Activated CD4-positive, alpha-beta T cell treated with anti-CD3 and anti-CD28 coated beads for 36 hours (primary cell): ENCODE measurements at regions not wholly inside any gene's neighbourhood (a gene's known extent, or its start where the extent isn't known, plus 50 kb on each side); places are given as distances from the start of the nearest gene placed in this dataset.
"Not testable (repeated sequence)": the region's sequence is repeated elsewhere in the genome, so short reads cannot be mapped to it uniquely, and the experiment has no call there.

Experiments used
- ATAC-seq: fragments of 200-7000 bp; cut with Tn5 transposase; one replicate; pipeline ENCODE4 v1.10.0; 2021; ENCODE audit warnings: mild to moderate bottlenecking, moderate library complexity
- CTCF ChIA-PET: fragments of 350-600 bp; sonication (Branson Sonifier 250); formaldehyde crosslinking; loops from one replicate; lab custom pipeline; 2021; ENCODE audit warnings: antibody characterized with exemption; lab: Charles Lee
- POLR2A ChIA-PET: fragments of 350-600 bp; sonication (Branson Sonifier 250); formaldehyde crosslinking; loops from one replicate; lab custom pipeline; 2021; ENCODE audit warnings: antibody characterized with exemption, inconsistent platforms; lab: Charles Lee
- DNase-seq: peaks from one replicate; pipeline ENCODE4 v3.0.0-alpha.2; 2020
- H3K27ac Mint-ChIP-seq: one replicate; pipeline ENCODE4 v1.8.0; 2021; ENCODE audit warnings: mixed read lengths
- H3K27me3 Mint-ChIP-seq: one replicate; pipeline ENCODE4 v1.8.0; 2021; ENCODE audit warnings: mixed read lengths
- H3K36me3 Mint-ChIP-seq: one replicate; pipeline ENCODE4 v1.8.0; 2021; ENCODE audit warnings: low read depth, mixed read lengths
- H3K4me1 Mint-ChIP-seq: one replicate; pipeline ENCODE4 v1.8.0; 2021; ENCODE audit warnings: mixed read lengths
- H3K4me3 Mint-ChIP-seq: one replicate; pipeline ENCODE4 v1.8.0; 2021; ENCODE audit warnings: mild to moderate bottlenecking, moderate library complexity, mixed read lengths
- H3K9me3 Mint-ChIP-seq: one replicate; pipeline ENCODE4 v1.8.0; 2021; ENCODE audit warnings: low read depth, mixed read lengths
- intact Hi-C, 2 experiments: fragments of 100-400 bp; cut with DNase I in 1 of 2; cut with micrococcal nuclease in 1 of 2; formaldehyde crosslinking; loops; one replicate each; pipeline versions ENCODE4 v1.14.2 to v1.15.1; 2022 to 2024; cut with DNase I, micrococcal nuclease

GRCh38 chr7:69412331-69413146 lies 185.7 kb upstream of the AUTS2 start:
- ChIA-PET POLR2A (interaction anchor here (0.6 kb wide), 1 partner anchor 105 kb away, joined by 3 read pairs; no protein-coding TSS in a partner anchor), CTCF (interaction anchor here (0.6 kb wide), 1 partner anchor 1293 kb away, joined by 3 read pairs; no protein-coding TSS in a partner anchor)
- intact Hi-C loops: no loop called here
- peak; percentile 68 for DNase-seq
- no peaks in the 10 kb centered on the region for H3K27me3 Mint-ChIP-seq
- peak overlapping the region; percentile 33 for H3K27ac Mint-ChIP-seq
- ATAC-seq: peak; percentile 100
- peak overlapping the region; percentile 31 for H3K4me3 Mint-ChIP-seq
- peaks cover 4% of the 10 kb centered on the region for H3K4me1 Mint-ChIP-seq
- no peaks in the 10 kb centered on the region for H3K36me3 Mint-ChIP-seq
- peaks cover 9% of the 10 kb centered on the region for H3K9me3 Mint-ChIP-seq

- Mint-ChIP-seq H3K27me3 (peaks cover 5% of the 10 kb centered on the region), H3K36me3 (no peaks in the 10 kb centered on the region), H3K4me1 (peaks cover 4% of the 10 kb centered on the region), H3K9me3 (peaks cover 18% of the 10 kb centered on the region), H3K27ac (no peak overlapping the region), H3K4me3 (no peak overlapping the region)
- POLR2A ChIA-PET: no interaction called here
- CTCF ChIA-PET: no interaction called here
- no peak for ATAC-seq
- intact Hi-C loops: no loop called here
- no peak for DNase-seq
These were observed 183.7 kb upstream of the AUTS2 start for GRCh38 chr7:69414555-69414954.

- Mint-ChIP-seq H3K27ac (no peak overlapping the region), H3K27me3 (peaks cover 5% of the 10 kb centered on the region), H3K9me3 (peaks cover 18% of the 10 kb centered on the region), H3K4me3 (no peak overlapping the region), H3K36me3 (no peaks in the 10 kb centered on the region), H3K4me1 (no peaks in the 10 kb centered on the region)
- intact Hi-C loops: no loop called here
- ChIA-PET CTCF (no interaction called here), POLR2A (no interaction called here)
- DNase-seq (no peak), ATAC-seq (no peak)
These were observed 179.2 kb upstream of the AUTS2 start for GRCh38 chr7:69418869-69419670.

DNA sequence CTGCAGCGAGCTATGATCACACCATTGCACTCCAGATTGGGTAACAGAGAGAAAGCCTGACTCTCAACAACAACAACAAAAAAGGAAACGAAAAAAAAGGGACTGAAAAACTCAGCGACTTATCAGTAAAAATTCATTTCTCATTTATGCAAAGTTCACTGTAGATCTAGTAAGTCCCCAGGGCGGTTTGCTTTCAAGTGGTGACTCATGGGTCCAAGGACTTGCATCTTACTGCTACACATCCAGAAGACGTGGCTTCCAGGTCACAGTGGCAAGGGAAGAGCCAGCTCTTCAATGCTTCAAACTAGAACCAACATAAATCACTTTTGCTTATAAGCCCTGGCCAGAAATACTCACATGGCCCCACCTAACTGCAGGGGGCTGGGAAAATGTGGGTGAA lies 178.3 kb upstream of the AUTS2 start:
- H3K9me3 Mint-ChIP-seq: peaks cover 15% of the 10 kb centered on the region
- ChIA-PET POLR2A (no interaction called here), CTCF (no interaction called here)
- ATAC-seq (no peak), DNase-seq (no peak)
- no peak overlapping the region for H3K4me3 Mint-ChIP-seq
- no peaks in the 10 kb centered on the region for H3K36me3 Mint-ChIP-seq
- H3K4me1 Mint-ChIP-seq: no peaks in the 10 kb centered on the region
- H3K27me3 Mint-ChIP-seq: peaks cover 5% of the 10 kb centered on the region
- intact Hi-C loops: no loop called here
- H3K27ac Mint-ChIP-seq: no peak overlapping the region

DNA sequence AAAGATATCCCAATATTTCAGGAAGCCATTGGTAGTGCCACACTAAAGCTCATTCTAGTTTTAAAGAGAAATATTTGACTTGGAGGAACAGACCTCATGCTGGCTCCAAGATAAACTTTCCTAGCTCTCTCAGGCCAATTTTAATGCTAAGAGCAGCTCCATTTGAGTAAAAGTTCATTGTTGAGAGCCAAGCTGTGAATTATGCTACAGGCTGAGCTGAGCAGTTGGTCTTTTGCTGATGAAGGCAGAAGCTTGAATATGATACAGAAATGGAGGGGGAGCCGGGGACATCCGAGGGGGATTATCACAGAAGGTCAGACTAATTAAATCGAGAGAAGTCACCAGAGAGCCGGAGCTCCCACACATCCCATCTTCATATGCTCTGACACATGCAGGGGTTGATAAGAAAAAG lies 175.7 kb upstream of the AUTS2 start:
- H3K4me1 Mint-ChIP-seq: no peaks in the 10 kb centered on the region
- H3K4me3 Mint-ChIP-seq: no peak overlapping the region
- no peaks in the 10 kb centered on the region for H3K36me3 Mint-ChIP-seq
- peaks cover 5% of the 10 kb centered on the region for H3K27me3 Mint-ChIP-seq
- intact Hi-C loops: no loop called here
- H3K9me3 Mint-ChIP-seq: peaks cover 9% of the 10 kb centered on the region
- CTCF ChIA-PET: interaction anchor here (0.6 kb wide), 1 partner anchor 1278 kb away, joined by 3 read pairs; no protein-coding TSS in a partner anchor
- DNase-seq: no peak
- no peak for ATAC-seq
- no peak overlapping the region for H3K27ac Mint-ChIP-seq
- POLR2A ChIA-PET: interaction anchor here (0.7 kb wide), 1 partner anchor 43 kb away, joined by 3 read pairs; no protein-coding TSS in a partner anchor

DNA sequence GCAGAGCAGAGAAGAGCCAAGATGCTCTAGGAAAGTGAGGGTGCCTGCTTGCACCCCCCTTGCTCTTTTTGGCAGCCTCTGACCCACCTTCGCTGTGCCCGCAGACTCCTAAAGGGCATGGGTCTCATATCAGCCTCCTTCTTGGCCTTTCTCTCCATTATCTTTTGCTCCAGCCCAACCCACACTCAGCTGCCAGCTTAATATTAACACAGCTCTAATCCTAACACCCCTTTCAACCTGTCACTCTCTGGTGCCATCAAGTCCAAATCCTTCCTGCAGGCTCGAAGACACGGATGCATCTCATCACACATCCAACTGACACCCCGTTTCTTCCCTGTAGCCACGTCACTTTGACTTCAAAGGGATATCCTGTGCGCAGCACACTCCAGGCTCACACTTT lies 171.6 kb upstream of the AUTS2 start:
- ATAC-seq (no peak), DNase-seq (no peak)
- Mint-ChIP-seq H3K27ac (no peak overlapping the region), H3K27me3 (peaks cover 18% of the 10 kb centered on the region), H3K4me1 (peaks cover 7% of the 10 kb centered on the region), H3K36me3 (no peaks in the 10 kb centered on the region), H3K9me3 (no peaks in the 10 kb centered on the region), H3K4me3 (no peak overlapping the region)
- intact Hi-C loops: no loop called here
- POLR2A ChIA-PET: no interaction called here
- CTCF ChIA-PET: no interaction called here

GRCh38 chr7:69428089-69428488 lies 170.2 kb upstream of the AUTS2 start:
- ATAC-seq (no peak), DNase-seq (no peak)
- H3K4me1 Mint-ChIP-seq: peaks cover 7% of the 10 kb centered on the region
- no peaks in the 10 kb centered on the region for H3K36me3 Mint-ChIP-seq
- CTCF ChIA-PET: no interaction called here
- no peak overlapping the region for H3K27ac Mint-ChIP-seq
- H3K9me3 Mint-ChIP-seq: no peaks in the 10 kb centered on the region
- no peak overlapping the region for H3K4me3 Mint-ChIP-seq
- POLR2A ChIA-PET: interaction anchor here (0.6 kb wide), 1 partner anchor 94 kb away, joined by 10 read pairs; no protein-coding TSS in a partner anchor
- intact Hi-C loops: no loop called here
- peaks cover 18% of the 10 kb centered on the region for H3K27me3 Mint-ChIP-seq

DNA sequence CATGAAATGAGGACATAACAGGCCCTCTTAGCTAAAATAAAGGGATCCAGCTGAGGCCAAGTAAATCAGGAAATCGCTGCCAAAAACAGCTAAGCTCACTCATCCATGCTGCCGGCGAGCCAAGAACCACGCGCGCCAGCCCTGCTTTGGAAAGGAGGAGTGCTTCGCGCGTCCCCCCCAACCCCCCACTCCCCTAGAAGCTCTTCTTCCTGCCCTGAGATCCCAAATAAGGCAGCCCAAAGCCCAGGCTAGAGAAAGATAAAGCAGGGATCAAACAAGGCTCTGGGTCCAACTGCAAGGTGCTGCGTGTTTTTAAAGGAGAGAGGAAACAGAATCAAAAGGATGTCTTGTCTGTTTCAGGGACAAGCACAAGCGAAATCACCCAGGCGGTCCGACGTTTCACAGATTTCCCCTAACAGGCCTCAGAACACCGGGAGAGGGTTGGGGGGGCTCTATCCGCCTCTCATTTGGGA lies 168.3 kb upstream of the AUTS2 start:
- intact Hi-C loops: no loop called here
- peaks cover 1% of the 10 kb centered on the region for H3K36me3 Mint-ChIP-seq
- CTCF ChIA-PET: no interaction called here

GRCh38 chr7:69430384-69431021 lies 167.8 kb upstream of the AUTS2 start:
- peaks cover 1% of the 10 kb centered on the region for H3K36me3 Mint-ChIP-seq
- H3K27ac Mint-ChIP-seq: no peak overlapping the region
- intact Hi-C loops: no loop called here
- ChIA-PET CTCF (no interaction called here), POLR2A (no interaction called here)
- peaks cover 9% of the 10 kb centered on the region for H3K4me1 Mint-ChIP-seq
- H3K9me3 Mint-ChIP-seq: peaks cover 3% of the 10 kb centered on the region
- H3K27me3 Mint-ChIP-seq: peaks cover 21% of the 10 kb centered on the region
- H3K4me3 Mint-ChIP-seq: no peak overlapping the region
- no peak for ATAC-seq
- DNase-seq: no peak

More for the DNA sequence above, 168.3 kb upstream of the AUTS2 start:
- H3K4me3 Mint-ChIP-seq: no peak overlapping the region
- H3K4me1 Mint-ChIP-seq: peaks cover 9% of the 10 kb centered on the region
- H3K27me3 Mint-ChIP-seq: peaks cover 21% of the 10 kb centered on the region
- ATAC-seq (no peak), DNase-seq (no peak)
- H3K27ac Mint-ChIP-seq: no peak overlapping the region
- POLR2A ChIA-PET: no interaction called here
- H3K9me3 Mint-ChIP-seq: peaks cover 3% of the 10 kb centered on the region

DNA sequence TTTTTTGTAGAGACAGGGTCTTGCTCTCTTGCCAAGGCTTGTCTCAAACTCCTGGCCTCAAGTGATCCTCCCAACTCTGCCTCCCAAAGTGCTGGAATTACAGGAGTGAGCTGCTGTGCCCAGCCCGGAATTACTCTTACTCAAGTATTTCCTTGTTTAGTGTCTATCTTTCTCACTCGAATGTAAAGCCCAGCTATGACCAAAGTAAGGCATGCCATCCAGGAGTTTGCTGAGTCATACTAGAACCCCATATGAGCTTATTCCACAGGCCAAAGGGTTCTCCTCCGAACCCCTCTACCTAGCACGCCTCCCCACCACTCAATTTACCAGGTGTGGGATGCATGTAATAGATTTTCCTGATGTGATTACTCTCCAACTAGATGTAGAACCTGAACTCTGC lies 166.6 kb upstream of the AUTS2 start:
- intact Hi-C loops: no loop called here
- Mint-ChIP-seq H3K27me3 (peaks cover 21% of the 10 kb centered on the region), H3K36me3 (peaks cover 1% of the 10 kb centered on the region), H3K4me1 (peaks cover 9% of the 10 kb centered on the region), H3K9me3 (peaks cover 3% of the 10 kb centered on the region), H3K27ac (no peak overlapping the region), H3K4me3 (no peak overlapping the region)
- DNase-seq (no peak), ATAC-seq (no peak)
- ChIA-PET CTCF (no interaction called here), POLR2A (no interaction called here)

DNA sequence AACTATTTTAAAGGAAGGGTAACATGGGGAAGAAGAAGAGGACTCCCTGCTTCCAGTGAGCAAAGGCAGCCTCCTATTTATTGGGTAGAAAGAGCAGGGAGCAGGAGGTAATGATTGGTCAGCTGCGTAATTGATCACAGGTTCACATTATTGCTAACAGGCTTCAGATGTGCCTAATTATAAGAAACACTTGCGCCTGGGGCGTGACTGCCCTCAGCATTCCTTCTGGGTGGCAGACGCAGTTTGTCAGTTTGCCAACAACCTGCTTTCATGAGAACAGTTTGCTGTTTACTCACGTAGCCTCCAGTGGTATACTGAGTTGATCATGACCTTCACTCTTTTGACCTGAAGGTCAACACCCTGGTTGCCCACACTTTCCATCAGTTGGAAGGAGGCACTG lies 166.0 kb upstream of the AUTS2 start:
- H3K4me3 Mint-ChIP-seq, H3K4me1 Mint-ChIP-seq, H3K9me3 Mint-ChIP-seq, H3K27ac Mint-ChIP-seq, H3K36me3 Mint-ChIP-seq, ATAC-seq, CTCF ChIA-PET, POLR2A ChIA-PET, intact Hi-C loops, DNase-seq: not testable (repeated sequence)
- H3K27me3 Mint-ChIP-seq: peaks cover 21% of the 10 kb centered on the region
